Tibial artery (tissue), 4 donors: ENCODE measurements at regions not wholly inside any gene's neighbourhood (a gene's known extent, or its start where the extent isn't known, plus 50 kb on each side); places are given as distances from the start of the nearest gene placed in this dataset.

Source experiments
- DNase-seq, 2 donors: peaks; one replicate each; pipeline ENCODE4 v3.0.0-alpha.2; 2019
- H3K27ac ChIP-seq, 2 donors: fragments of 200-600 bp; sonication (generic) in 1 of 2; 1 replicate in 1 of 2; 2 replicates in 1 of 2; pipeline ENCODE4 v1.5.1; 2018 to 2019; ENCODE audit warnings: mild to moderate bottlenecking in 1 of 2
- H3K27me3 ChIP-seq, 2 donors: fragments of 200-600 bp; sonication (generic) in 1 of 2; one replicate each; pipeline versions ENCODE4 v1.5.1 to v1.6.0; 2016 to 2019
- H3K36me3 ChIP-seq, 3 donors: fragments of 200-600 bp; sonication (generic) in 2 of 3; one replicate each; pipeline ENCODE4 v1.5.1; 2016 to 2019; ENCODE audit warnings: mild to moderate bottlenecking in 2 of 3
- H3K4me1 ChIP-seq, 4 donors: fragments of 200-600 bp; sonication (generic) in 2 of 4; 1 replicate in 3 of 4; 2 replicates in 1 of 4; pipeline ENCODE4 v1.5.1; 2016 to 2019
- H3K4me3 ChIP-seq, 2 donors: fragments of 200-600 bp; sonication (generic) in 1 of 2; 1 replicate in 1 of 2; 2 replicates in 1 of 2; pipeline ENCODE4 v1.5.1; 2018 to 2019; ENCODE audit warnings: mild to moderate bottlenecking in 2 of 2
- H3K9me3 ChIP-seq, 3 donors: fragments of 200-600 bp; sonication (generic) in 1 of 3; one replicate each; pipeline ENCODE4 v1.5.1; 2016 to 2019
- intact Hi-C: fragments of 100-400 bp; cut with DNase I; formaldehyde crosslinking; loops from one replicate; pipeline ENCODE4 v1.15.0; 2023; ENCODE audit warnings: low total_unique reads
- TF ChIP-seq, protein P1 (sequence below), 2 experiments: fragments of 200-600 bp in 1 of 2; fragments of 450-650 bp in 1 of 2; IDR thresholded peaks; one replicate each; pipeline ENCODE4 v1.5.1; 2017 to 2019; ENCODE audit warnings: antibody characterized with exemption in 2 of 2, mild to moderate bottlenecking in 1 of 2, moderate library complexity in 1 of 2

DNA sequence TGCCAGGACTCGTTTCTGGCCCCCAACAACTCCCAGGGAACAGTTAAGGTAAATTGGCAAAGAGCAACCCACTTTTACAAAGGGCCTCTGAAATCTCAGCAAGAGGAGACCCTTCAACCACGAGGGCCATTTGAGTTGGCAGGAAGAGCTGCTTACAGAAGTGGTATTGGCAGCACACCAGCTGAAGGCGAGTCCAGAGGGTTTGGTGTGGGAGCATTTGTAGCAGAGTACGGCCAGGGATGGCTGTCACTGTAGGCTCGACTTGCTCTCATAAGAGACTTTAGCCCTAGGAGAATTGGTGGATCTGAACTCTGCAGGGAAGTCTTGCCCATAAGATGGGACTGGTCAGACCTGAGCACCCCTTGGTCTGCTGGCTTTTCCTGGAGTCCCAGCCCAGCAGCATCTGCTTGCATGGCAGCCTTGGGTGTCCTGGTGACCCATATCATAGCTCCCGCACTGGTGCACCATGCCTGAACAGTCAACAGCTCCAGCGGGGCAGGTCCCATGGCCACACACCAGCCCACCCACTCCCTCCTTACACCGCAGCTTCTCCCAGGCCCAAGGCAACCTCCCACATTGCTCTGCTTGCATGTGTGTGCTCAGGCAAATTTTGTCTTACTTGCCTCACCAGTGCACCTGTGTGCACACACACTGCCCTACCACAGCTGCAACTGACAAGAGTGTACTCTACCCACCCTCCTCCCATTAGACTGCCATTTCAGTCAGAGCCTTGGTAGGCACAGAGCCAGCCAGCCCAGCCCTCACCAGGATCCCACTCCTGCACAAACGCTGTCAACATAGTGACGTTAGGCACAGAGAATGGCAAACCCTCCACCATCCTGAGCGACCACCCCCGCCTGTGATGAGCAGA lies 861.6 kb upstream of the DPPA4 start:
- H3K4me1 ChIP-seq: no peaks in the 10 kb centered on the region
- peak in 1 of 2 donors; percentile 53 for DNase-seq
- TF ChIP-seq, protein P1, sequence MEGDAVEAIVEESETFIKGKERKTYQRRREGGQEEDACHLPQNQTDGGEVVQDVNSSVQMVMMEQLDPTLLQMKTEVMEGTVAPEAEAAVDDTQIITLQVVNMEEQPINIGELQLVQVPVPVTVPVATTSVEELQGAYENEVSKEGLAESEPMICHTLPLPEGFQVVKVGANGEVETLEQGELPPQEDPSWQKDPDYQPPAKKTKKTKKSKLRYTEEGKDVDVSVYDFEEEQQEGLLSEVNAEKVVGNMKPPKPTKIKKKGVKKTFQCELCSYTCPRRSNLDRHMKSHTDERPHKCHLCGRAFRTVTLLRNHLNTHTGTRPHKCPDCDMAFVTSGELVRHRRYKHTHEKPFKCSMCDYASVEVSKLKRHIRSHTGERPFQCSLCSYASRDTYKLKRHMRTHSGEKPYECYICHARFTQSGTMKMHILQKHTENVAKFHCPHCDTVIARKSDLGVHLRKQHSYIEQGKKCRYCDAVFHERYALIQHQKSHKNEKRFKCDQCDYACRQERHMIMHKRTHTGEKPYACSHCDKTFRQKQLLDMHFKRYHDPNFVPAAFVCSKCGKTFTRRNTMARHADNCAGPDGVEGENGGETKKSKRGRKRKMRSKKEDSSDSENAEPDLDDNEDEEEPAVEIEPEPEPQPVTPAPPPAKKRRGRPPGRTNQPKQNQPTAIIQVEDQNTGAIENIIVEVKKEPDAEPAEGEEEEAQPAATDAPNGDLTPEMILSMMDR (IDR thresholded peaks at IDR 0.05): no peak
- H3K4me3 ChIP-seq: no peak overlapping the region
- no peak overlapping the region for H3K27ac ChIP-seq
- no peaks in the 10 kb centered on the region for H3K36me3 ChIP-seq
- H3K27me3 ChIP-seq: no peaks in the 10 kb centered on the region
- intact Hi-C loops: no loop called here
- peaks cover 0 to 11% (median 0%) of the 10 kb centered on the region in 3 donors for H3K9me3 ChIP-seq

DNA sequence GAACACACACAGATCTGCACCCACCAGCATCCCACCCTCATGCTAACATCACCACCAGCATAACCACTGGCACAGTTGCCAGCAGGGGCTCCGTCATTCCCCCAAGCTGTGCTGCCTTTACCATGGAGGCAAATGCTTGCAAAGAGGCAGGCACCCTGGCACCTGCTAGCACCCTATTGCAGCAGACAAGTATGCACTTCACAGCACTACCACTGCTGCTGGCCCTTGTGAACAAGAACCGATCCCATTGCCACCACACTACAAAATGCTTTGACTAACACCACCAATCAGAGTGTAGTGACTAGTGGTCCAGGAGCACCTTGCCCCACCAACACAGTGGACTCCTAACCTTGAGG lies 862.2 kb upstream of the DPPA4 start:
- peak; percentile 16 to 49 for DNase-seq
- Histone ChIP-seq H3K4me3 (no peak overlapping the region), H3K27me3 (no peaks in the 10 kb centered on the region), H3K4me1 (no peaks in the 10 kb centered on the region), H3K36me3 (no peaks in the 10 kb centered on the region), H3K9me3 (peaks cover 0 to 11% (median 0%) of the 10 kb centered on the region in 3 donors), H3K27ac (no peak overlapping the region)
- intact Hi-C loops: no loop called here
- TF ChIP-seq, protein P1 (IDR thresholded peaks at IDR 0.05): no peak

DNA sequence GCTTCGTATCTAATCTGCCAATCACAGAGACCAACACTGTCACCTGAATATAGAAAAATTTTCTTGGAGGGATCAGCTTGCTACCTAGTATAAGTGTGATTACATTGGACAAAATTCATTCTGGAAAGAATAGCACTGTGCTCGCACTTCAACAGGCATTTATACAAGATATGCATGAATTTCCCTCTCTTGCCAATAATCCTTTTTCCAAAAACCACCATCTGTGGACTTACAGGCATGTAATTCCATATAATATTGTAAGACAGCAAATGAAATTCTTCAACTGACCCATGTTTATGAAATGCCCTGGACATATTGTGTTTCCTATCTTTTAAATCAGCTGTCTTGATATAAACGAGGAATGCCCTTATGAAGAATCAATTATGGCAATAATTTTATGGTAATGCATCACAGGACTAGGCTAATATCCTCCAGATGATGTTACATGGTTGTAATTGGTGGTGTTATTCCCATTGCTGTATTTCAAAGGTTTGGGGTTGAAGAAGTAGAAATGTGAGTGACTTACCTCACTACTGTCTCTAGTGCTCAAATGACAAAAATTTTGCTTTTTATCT lies 861.4 kb upstream of the NECTIN3 start:
- Histone ChIP-seq H3K4me3 (no peak overlapping the region), H3K27ac (no peak overlapping the region), H3K36me3 (no peaks in the 10 kb centered on the region), H3K27me3 (no peaks in the 10 kb centered on the region), H3K4me1 (no peaks in the 10 kb centered on the region), H3K9me3 (peaks cover 0 to 3% (median 0%) of the 10 kb centered on the region in 3 donors)
- TF ChIP-seq, protein P1 (IDR thresholded peaks at IDR 0.05): no peak
- DNase-seq: no peak
- intact Hi-C loops: no loop called here

DNA sequence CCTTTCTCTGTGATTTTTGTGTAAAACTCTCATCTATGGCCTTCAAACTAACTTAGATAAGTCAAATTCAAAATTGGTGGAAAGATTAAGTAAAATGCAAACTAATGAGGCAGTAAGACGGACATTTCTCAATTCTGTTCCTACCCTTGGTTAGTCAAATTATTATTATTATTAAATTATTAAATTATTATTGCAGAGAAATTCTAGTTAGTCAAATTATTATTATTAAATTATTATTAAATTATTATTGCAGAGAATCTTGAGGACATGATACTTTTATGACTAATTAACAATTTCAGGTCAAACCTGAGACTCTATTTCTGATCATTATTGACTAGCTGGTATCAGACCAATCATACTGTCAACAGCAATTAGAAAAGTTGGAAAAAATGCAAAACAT lies 845.0 kb upstream of the NECTIN3 start:
- H3K36me3 ChIP-seq: no peaks in the 10 kb centered on the region
- TF ChIP-seq, protein P1 (IDR thresholded peaks at IDR 0.05): no peak
- no peak overlapping the region for H3K4me3 ChIP-seq
- H3K27me3 ChIP-seq: no peaks in the 10 kb centered on the region
- H3K4me1 ChIP-seq: no peaks in the 10 kb centered on the region
- H3K9me3 ChIP-seq: no peaks in the 10 kb centered on the region
- no peak overlapping the region for H3K27ac ChIP-seq
- no peak for DNase-seq
- intact Hi-C loops: no loop called here

DNA sequence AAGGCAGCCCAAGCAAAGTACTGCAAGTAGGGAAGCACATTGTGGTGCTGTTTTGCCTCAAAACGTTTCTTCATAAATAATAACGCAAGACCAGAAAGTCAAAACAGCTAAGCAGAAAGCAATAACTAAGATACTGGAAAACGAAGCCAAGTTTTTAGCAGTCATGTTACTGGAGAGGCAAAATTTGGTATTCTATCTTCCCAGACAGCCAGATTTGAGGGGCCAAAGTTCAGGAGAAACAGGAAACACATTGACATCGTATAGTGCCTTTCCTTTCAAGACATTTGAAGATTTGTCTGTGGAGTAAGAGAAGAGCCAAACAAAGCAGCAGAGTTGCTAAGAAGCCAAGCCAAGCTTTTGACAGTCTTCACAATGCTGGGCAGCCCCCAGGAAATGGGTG lies 843.6 kb upstream of the NECTIN3 start:
- TF ChIP-seq, protein P1 (IDR thresholded peaks at IDR 0.05): no peak
- no peaks in the 10 kb centered on the region for H3K27me3 ChIP-seq
- no peak overlapping the region for H3K4me3 ChIP-seq
- H3K36me3 ChIP-seq: no peaks in the 10 kb centered on the region
- H3K4me1 ChIP-seq: no peaks in the 10 kb centered on the region
- H3K27ac ChIP-seq: no peak overlapping the region
- DNase-seq: no peak
- intact Hi-C loops: no loop called here
- no peaks in the 10 kb centered on the region for H3K9me3 ChIP-seq
